Liver (tissue), 3 donors: ENCODE measurements at regions not wholly inside any gene's neighbourhood (a gene's known extent, or its start where the extent isn't known, plus 50 kb on each side); places are given as distances from the start of the nearest gene placed in this dataset.

Source experiments
- ATF3 ChIP-seq: IDR thresholded peaks from 2 replicates; pipeline ENCODE4 v1.6.1; 2016; ENCODE audit warnings: antibody characterized with exemption
- FOXA2 ChIP-seq: IDR thresholded peaks from 2 replicates; pipeline ENCODE4 v1.6.1; 2016; ENCODE audit warnings: antibody characterized with exemption
- GABPA ChIP-seq, 2 donors: IDR thresholded peaks in 1 of 2; conservative IDR thresholded peaks in 1 of 2; 2 replicates each; pipeline ENCODE4 v1.6.1; 2016; ENCODE audit warnings: antibody characterized with exemption in 2 of 2, mild to moderate bottlenecking in 1 of 2, moderate library complexity in 1 of 2
- SP1 ChIP-seq: IDR thresholded peaks from 2 replicates; pipeline ENCODE4 v1.6.1; 2018; ENCODE audit warnings: antibody characterized with exemption, mild to moderate bottlenecking
- YY1 ChIP-seq: IDR thresholded peaks from 2 replicates; pipeline ENCODE4 v1.6.1; 2016; ENCODE audit warnings: antibody characterized with exemption, mild to moderate bottlenecking
- TF ChIP-seq, protein P1 (sequence below): fragments of 150-350 bp; IDR thresholded peaks from 2 replicates; pipeline ENCODE4 v1.5.1; 2017; ENCODE audit warnings: improper control_type of control experiment, low read depth, low read length; ENCODE audit not compliant: missing input control
- TF ChIP-seq, protein P2 (sequence below): IDR thresholded peaks from 2 replicates; pipeline ENCODE4 v1.6.1; 2016; ENCODE audit warnings: antibody characterized with exemption
- TF ChIP-seq, protein P3 (sequence below): IDR thresholded peaks from 2 replicates; pipeline ENCODE4 v1.6.1; 2016; ENCODE audit warnings: antibody characterized with exemption, mild to moderate bottlenecking
- donor health status: healthy.
- donor health status: healthy.

DNA sequence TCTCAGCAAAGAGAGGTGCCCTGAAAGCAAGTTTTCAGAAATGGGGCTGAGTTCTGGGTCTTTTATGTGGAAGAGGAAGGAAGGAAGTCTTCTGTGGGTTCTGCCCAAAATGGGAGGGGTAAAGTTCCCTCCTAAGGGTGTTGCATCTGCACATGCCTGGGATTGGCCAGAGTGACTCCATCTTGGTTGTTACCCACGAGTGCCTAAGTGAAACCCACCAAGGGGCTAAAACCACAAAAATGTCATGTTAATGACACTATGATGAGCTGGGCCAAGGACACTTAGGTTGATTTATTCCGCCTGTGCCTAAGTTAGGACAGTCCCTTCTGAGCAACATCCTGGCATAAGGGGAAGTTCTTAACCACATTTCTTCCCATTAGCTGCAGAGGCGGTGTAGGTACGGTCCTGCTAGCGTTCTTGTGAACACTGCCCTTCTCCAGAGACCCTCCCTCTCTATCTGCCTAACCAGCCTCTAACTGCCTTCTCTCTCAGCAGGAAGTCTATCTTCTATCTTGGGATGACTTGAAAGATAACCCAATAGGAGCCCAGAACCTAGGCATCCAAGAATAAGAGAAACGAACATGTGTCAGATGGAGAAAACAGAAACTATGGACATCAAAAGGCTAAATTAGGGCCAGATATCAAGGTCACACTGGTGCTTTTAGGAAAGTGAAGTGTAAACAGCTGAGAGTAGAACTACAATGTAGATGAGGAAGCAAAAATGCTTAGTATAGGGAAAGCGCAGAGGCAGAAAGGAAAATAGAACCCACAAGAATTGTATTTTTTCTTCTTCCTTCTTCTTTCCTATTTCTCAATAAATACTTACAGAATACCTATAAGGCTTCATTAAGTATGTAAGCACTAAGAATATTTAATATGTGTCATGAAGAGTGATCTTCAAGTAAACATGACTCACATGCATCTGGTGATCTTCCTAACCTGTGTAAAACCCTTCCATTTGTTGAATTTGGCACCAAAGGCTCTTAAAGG, 104.2 kb upstream of the AMN1 start:
- TF ChIP-seq, protein P1, sequence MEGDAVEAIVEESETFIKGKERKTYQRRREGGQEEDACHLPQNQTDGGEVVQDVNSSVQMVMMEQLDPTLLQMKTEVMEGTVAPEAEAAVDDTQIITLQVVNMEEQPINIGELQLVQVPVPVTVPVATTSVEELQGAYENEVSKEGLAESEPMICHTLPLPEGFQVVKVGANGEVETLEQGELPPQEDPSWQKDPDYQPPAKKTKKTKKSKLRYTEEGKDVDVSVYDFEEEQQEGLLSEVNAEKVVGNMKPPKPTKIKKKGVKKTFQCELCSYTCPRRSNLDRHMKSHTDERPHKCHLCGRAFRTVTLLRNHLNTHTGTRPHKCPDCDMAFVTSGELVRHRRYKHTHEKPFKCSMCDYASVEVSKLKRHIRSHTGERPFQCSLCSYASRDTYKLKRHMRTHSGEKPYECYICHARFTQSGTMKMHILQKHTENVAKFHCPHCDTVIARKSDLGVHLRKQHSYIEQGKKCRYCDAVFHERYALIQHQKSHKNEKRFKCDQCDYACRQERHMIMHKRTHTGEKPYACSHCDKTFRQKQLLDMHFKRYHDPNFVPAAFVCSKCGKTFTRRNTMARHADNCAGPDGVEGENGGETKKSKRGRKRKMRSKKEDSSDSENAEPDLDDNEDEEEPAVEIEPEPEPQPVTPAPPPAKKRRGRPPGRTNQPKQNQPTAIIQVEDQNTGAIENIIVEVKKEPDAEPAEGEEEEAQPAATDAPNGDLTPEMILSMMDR, result no peak
- TF ChIP-seq, protein P2, sequence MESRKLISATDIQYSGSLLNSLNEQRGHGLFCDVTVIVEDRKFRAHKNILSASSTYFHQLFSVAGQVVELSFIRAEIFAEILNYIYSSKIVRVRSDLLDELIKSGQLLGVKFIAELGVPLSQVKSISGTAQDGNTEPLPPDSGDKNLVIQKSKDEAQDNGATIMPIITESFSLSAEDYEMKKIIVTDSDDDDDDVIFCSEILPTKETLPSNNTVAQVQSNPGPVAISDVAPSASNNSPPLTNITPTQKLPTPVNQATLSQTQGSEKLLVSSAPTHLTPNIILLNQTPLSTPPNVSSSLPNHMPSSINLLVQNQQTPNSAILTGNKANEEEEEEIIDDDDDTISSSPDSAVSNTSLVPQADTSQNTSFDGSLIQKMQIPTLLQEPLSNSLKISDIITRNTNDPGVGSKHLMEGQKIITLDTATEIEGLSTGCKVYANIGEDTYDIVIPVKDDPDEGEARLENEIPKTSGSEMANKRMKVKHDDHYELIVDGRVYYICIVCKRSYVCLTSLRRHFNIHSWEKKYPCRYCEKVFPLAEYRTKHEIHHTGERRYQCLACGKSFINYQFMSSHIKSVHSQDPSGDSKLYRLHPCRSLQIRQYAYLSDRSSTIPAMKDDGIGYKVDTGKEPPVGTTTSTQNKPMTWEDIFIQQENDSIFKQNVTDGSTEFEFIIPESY, result no peak
- TF ChIP-seq ATF3 (no peak), GABPA (IDR thresholded peaks at IDR 0.05 in 1 of 2, conservative IDR thresholded peaks at IDR 0.05 in 1 of 2) (no peak), YY1 (no peak), FOXA2 (no peak), SP1 (no peak)
- TF ChIP-seq, protein P3, sequence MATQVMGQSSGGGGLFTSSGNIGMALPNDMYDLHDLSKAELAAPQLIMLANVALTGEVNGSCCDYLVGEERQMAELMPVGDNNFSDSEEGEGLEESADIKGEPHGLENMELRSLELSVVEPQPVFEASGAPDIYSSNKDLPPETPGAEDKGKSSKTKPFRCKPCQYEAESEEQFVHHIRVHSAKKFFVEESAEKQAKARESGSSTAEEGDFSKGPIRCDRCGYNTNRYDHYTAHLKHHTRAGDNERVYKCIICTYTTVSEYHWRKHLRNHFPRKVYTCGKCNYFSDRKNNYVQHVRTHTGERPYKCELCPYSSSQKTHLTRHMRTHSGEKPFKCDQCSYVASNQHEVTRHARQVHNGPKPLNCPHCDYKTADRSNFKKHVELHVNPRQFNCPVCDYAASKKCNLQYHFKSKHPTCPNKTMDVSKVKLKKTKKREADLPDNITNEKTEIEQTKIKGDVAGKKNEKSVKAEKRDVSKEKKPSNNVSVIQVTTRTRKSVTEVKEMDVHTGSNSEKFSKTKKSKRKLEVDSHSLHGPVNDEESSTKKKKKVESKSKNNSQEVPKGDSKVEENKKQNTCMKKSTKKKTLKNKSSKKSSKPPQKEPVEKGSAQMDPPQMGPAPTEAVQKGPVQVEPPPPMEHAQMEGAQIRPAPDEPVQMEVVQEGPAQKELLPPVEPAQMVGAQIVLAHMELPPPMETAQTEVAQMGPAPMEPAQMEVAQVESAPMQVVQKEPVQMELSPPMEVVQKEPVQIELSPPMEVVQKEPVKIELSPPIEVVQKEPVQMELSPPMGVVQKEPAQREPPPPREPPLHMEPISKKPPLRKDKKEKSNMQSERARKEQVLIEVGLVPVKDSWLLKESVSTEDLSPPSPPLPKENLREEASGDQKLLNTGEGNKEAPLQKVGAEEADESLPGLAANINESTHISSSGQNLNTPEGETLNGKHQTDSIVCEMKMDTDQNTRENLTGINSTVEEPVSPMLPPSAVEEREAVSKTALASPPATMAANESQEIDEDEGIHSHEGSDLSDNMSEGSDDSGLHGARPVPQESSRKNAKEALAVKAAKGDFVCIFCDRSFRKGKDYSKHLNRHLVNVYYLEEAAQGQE, result no peak
